ENCODE measurements at regions not wholly inside any gene's neighbourhood (a gene's known extent, or its start where the extent isn't known, plus 50 kb on each side); places are given as distances from the start of the nearest gene placed in this dataset.
"Not testable (repeated sequence)": the region's sequence is repeated elsewhere in the genome, so short reads cannot be mapped to it uniquely, and the experiment has no call there.

DNA sequence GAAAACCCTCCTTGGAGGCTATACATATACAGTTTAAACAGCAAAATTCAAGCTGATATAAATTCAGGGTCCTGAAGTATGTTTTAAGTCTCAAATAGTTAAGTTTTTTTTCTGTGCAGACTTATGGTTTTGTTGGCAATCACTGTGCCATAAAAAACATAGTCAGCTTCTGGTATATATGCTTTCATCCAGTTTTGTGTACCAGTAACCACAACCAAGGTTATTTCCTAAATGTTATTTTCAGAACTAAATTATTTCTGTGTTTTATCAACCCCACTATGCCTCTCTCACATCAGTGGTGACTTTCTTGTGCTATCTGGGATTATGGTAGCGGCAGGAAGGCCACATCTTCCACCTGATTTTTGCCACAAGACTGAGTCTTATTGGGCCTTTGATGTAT, 107.7 kb upstream of the SMARCA2 start:
- no peak for DNase-seq (ENCODE audit: extremely low read depth in 1 of 2, low read depth in 1 of 2)

DNA sequence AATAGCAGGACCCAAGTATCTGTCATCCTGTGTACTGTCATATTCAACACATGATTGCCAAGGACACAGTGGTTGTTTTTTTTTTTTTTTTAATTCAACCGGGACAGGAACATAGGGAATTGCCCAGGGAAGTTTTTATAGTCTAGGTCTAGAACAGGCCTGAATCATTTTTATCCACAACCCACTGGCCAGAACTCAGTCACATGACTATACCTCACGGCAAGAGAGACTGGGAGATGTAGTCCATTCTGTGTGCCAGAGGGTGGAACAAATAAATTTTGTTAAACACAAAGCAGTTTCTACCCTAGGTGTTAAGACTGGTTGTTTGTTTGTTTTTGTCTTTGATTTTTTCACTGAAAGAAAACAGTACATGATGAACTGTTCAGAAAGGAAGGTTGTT, 105.8 kb upstream of the SMARCA2 start:
- DNase-seq (ENCODE audit: extremely low read depth in 1 of 2, low read depth in 1 of 2): no peak

DNA sequence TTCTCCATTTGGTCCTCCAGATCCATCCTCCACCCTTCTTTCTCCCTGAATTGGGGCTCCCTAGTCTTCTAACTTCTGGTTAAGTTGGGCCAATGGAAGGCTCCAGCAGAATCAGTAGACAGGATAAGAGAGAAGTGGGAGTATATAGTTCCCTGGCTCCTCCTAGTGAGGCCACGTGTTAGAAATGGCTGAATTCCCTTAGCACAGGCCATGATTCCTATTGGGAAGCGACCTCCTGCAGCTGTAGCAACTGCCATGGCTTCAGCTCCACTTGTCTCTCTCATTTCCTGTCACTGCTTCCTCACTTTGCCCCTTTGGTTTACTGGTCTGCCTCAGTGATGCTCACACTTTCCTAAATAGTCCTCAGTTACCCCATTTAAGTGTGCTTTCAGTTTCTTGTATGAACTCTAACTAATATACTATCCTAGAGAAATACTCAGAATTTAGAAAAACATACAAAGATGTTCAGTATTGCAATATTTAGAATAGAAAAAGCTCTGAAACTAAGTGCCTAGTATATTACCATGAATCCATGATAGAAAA, 104.8 kb upstream of the SMARCA2 start:
- no peak for DNase-seq (ENCODE audit: extremely low read depth in 1 of 2, low read depth in 1 of 2)

DNA sequence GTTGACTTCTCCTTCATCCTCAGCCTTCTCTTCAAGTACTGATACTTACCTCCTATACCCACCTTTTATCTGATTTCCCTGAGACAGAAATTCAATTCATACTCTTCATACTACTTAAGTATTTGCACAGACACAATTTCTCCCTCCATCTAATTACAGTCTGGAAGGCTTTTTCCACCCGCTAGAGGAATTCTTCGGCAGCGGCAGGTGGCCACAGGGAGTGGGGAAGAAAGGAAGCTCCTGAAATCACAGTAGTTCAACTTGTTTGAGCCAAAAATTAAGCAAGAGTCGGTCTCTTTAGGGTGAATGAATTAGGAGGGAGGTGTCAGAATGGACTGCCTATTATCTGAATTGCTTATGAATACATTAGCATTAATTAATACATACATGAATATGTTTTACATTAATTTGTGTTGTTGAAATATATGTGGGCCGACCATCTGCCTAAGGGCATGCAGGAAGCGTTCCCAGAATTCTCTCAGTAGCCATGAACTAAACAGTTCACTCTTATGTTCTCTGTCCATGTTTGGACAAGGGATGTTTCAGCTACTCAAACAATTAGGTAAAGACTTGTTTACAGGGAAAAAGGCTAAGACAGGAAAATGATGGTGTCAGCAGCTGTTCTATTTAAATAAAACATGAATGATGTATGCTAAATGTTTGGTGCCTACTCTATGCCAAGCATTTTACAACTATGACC, 101.4 kb upstream of the SMARCA2 start:
- no peak for DNase-seq (ENCODE audit: extremely low read depth in 1 of 2, low read depth in 1 of 2)

DNA sequence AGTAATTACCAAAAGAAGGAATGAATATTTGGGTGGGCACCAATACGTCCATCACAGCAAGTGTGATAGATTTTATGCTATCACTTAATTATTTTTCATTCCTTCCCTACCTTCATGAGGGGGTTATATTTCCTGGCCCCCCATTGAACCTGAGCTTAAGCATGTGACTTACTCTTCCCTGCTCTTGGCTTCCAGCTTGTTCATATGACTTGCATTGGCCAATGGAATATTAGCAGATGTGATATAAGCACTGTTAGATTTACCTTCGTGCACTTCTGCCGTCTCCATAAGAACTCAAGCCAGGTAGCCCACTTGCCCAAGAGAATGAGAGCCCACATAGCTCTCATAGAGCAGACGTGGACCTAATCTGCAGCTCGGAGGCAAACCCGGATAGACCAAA, 99.1 kb upstream of the SMARCA2 start:
- no peak for DNase-seq (ENCODE audit: extremely low read depth in 1 of 2, low read depth in 1 of 2)

DNA sequence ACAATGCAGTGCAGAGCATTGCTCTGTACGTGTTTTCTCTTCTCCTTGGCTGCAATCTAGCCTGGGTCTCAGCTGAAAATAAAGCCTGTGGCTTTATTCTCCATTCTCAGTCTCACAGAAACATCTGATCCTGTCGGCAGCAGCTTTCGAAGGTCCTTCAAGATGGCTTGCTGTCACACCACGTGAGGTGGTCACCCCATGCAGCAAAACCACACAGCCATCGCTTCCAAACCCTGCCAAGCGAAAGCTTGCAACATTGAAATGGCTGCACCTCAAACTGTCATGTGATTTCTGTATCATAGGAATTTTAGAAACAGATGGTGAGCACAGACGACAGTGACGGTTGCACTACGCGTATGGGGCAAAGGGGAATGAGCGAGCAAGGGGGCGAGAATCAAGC, 98.5 kb upstream of the SMARCA2 start:
- DNase-seq (ENCODE audit: extremely low read depth in 1 of 2, low read depth in 1 of 2): no peak

DNA sequence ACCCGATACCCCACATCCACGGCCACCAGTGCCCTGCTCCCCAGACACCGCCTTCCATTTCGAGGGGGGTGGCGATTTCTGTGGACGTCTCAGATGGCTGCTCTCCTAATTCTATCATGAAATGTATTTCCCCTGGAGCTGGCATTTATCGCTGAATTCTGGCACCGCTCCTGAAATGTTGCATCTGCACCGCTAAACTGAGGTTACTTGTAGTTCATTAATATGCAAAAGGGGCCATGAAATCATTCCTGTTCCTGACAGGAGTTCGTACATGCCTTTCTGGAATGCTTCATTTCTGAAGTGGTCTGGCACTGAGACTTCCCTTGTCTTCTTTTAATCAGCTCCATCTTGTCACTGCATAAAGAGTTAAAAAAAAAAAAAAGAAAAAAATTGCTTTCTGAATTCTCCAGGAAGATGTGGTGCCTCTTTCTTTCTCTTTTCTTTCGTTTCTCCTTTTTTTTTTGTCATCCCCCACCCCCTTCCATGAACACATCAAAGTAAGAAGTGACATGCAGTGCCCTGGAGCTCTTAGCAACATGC, 97.7 kb upstream of the SMARCA2 start:
- DNase-seq (ENCODE audit: extremely low read depth in 1 of 2, low read depth in 1 of 2): no peak

DNA sequence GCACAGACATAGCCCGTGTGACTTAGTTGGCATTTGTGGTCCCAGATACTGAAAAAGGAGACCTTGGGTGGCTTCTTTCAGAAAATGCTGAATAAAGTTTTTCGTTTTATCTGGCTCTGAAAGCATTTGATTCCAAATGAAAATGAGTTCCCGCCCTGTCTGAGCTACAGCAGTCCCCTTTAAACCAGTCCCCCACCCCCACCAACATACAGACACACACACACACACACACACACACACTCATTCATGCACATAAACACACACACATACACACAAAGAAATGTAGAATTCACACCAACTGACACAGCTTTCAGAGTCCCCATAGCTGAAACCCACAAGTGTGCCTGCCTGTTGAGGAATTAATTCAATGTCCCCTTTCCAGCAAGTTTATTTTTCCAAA, 97.0 kb upstream of the SMARCA2 start:
- no peak for DNase-seq (ENCODE audit: extremely low read depth in 1 of 2, low read depth in 1 of 2)

DNA sequence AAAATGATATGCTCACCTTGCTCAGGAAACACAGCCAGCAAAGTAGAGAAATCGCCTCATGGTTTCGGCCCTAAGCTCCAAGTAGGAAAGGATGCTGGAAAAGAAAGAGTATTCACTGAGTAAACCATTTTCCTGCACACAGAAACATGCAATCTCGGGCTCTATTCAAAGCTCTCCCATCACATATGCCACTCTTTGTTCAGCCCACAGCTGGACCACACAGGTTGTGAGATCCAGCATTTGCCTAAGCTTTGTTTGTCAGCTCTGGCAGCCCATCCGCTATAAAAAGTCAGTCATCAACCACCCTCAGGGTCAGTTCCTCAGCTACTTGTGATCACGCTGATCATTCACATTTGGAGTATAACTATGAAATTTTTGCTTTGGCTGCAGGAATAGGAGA, 96.5 kb upstream of the SMARCA2 start:
- no peak for DNase-seq (ENCODE audit: extremely low read depth in 1 of 2, low read depth in 1 of 2)

DNA sequence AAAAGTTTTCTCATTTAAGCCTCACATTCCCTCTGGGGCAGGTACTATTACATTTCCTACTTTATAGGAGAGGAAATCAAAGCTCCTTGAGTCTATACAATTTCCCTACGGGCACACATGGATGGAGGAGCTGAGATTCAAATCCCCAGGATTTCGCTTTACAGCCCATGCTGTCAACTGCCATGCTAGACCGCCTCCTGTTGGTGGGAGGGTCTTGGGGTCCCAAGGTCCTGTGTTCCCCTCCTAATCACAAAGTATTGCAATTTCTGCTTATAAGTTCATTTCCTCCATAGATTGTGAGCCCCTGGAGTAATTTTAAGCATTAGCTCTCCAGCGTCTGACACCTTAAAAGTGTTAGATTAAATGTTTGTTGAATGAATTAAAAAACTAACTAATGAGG, 95.9 kb upstream of the SMARCA2 start:
- DNase-seq (ENCODE audit: extremely low read depth in 1 of 2, low read depth in 1 of 2): no peak

DNA sequence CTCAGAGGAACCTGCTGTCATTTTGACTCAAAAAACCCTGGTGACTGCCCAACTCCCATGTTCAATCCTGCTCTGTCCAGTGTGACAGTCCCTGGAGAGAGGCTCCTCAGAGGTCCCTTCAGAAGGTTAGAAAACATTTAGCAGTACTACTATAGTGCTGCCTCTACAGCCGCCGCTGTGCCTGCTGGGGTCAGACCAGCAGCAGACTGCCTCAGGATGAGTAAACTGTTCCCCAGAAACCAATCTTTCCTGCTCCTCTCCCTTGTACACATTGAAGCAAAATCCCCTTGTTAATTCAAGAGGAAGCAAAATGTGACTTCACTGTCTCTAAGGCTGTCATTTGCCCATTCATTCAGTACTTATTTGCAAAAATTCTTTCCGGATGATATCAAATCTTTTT, 94.8 kb upstream of the SMARCA2 start:
- DNase-seq (ENCODE audit: extremely low read depth in 1 of 2, low read depth in 1 of 2): no peak

DNA sequence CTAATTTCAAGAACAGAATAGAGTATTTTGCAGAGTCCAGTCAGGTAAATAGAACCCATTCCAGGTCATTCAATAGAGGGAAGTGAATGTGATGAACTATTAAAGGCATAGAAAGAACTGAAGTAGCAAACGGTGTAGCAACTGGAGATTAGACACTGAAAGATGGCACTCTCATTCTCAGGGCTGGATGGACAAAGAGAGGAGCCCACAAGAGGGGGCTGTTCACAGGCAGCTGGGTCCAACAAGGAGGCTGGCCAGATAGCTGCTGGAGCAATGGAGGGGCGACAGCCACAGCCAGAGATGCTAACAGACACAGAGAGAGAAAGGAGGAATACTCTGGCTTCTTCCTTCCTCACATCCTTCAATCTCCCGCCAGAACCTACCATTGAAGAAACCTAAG, 93.1 kb upstream of the SMARCA2 start:
- DNase-seq (ENCODE audit: extremely low read depth in 1 of 2, low read depth in 1 of 2): no peak

DNA sequence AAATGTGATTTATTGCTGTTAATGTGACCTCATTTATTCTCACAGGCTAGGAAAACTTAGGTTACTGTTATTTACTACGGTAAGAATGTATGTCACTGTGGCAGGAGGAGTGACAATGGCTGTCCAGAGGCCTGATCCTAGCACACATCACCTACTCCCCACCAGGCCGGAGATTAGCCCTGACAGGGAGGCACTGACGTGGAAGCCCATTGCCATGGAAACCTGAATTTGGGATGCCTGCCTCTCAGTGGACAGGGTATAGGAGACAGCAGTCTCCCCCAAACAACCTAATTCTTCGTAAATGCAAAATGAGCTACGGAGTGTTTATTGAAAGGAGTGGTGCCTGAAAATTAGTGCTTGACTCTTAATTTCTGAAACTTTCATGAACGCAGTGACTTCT, 87.6 kb upstream of the SMARCA2 start:
- DNase-seq (ENCODE audit: extremely low read depth in 1 of 2, low read depth in 1 of 2): no peak

DNA sequence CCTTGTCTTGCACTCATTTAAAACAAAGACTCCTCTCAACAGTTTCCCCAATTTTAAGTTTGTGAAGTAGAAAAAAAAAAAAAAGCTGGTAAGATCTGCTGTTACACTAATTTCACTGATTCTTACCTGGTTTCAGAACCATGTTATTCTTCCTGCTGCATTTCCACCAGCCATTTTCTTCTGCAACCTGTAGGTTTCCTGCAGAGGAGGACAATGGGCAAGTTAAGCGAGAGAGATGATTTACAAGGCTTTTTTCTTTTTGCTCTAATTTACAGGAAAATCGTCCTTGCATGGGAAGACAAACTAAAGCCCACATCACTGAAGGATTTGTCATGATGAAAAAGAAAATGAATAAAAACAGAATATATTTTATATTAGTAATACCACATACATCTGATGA, 86.0 kb upstream of the SMARCA2 start:
- no peak for DNase-seq (ENCODE audit: extremely low read depth in 1 of 2, low read depth in 1 of 2)

DNA sequence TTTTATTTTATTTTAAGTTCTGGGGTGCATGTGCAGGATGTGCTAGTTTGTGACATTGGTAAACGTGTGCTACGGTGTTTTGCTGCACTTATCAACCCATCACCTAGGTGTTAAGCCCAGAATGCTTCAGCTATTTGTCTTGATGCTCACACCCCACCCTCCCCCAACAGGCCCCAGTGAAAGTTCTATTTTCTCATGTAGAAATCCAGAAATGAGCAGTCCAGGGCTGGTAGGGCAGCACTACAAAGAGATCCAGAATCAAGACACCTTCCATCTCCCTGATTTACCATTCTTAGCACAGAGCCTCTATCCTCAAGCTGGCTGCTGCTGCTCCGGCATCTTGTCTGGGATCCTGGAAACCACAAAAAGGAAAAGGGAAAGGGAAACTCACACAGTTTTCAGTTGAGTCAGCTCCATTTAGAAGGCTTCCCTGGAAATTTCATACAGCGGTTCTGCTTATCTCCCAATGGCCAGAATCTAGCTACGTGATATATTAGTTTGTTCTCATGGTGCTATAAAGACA, 85.4 kb upstream of the SMARCA2 start:
- DNase-seq (ENCODE audit: extremely low read depth in 1 of 2, low read depth in 1 of 2): no peak

DNA sequence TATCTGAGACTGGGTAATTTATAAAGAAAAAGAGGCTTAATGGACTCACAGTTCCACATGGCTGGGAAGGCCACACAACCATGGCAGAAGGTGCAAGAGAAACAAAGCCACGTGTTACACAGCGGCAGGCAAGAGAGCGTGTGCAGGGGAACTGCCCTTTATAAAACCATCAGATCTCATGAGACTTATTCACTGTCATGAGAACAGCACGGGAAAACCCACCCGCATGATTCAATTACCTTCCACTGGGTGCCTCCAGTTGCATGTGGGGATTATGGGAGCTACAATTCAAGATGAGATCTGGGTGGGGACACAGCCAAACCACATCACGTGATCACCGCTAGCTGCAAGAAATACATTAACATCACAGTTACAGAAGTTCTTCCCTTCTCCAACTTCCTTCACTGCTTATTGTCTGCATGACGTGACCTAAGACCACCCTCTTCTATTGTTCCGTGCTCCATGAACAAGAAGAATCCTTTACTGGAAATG, 84.9 kb upstream of the SMARCA2 start:
- DNase-seq (ENCODE audit: extremely low read depth in 1 of 2, low read depth in 1 of 2): not testable (repeated sequence)

DNA sequence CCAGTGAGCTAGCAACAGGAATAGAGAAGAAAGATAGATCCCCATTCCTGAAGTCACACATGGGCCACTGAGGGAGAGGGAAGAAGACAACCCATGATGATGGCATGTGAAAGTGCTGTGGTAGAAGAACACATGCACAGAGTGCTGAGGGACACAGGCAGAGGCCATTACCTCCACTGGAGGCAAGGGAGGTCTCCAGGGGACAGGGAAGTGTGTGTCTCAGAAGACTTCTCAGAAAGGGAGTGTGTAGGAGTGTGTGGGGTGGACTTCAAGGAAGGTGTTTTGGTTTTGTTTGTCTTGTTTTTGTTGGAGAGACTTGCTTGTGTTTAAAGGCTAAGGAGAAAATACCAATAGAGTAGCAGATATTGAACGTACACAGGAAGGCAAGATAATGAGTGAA, 77.0 kb upstream of the SMARCA2 start:
- DNase-seq (ENCODE audit: extremely low read depth in 1 of 2, low read depth in 1 of 2): no peak

DNA sequence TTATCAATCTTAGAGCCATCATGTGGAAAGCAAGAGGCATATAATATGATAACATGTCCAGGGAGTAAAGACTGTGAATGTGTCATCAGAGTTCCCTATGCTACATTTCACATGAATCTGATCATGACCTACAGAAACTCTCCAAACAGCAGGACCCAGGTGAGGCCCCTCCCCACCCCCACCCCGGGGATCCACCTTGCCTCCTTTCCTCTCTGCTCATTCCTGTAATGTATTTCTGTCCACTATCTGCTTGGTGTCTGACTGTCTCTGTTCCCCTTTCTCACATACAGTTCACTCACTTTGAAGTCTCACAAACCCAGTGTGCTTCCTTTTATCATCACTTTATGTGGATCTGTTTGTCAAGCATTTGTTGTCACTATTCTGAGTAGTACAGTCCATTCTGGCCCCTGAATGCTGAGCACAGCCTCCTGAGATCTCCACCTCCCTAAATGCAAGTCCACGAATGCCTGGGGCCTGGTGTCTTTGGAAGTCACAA, 76.4 kb upstream of the SMARCA2 start:
- no peak for DNase-seq (ENCODE audit: extremely low read depth in 1 of 2, low read depth in 1 of 2)

DNA sequence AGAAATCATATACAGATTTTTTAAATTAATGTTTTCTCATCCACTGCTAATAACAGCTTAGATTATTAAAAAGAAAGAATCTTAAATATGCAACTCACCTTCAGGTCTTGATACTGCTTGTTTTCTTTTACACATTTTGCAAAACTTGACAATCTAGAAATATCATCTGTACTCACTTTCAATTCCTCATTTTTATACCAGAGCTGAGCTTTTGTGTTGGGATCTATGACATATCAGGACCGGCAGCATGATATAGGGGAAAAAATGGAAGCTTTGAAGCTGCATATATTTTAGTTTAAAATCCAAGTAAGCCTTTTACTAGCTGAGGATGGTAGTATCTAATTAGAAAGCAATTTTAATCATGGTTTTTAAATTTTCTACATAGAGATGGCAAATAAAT, 75.7 kb upstream of the SMARCA2 start:
- no peak for DNase-seq (ENCODE audit: extremely low read depth in 1 of 2, low read depth in 1 of 2)

DNA sequence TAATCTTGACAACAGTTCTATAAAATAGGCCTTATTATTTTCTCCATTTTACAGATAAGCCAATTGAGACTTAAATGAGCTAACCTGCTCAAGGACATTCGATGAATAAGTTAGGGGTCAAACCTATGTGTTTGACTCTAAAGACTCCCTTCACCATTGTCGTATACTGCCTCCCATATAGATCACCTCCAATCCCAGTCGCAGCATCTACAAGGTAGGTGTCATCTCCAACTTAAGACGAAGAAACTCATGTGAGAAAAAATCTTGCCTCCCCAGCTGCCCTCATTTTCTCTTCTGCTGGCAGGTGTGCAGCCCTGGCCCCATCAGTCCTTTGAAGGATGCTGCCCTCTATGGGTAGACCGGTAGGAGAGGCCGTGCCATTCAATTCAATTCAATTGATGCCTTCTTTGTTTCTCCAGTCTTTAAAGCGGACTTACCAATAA, 75.2 kb upstream of the SMARCA2 start:
- DNase-seq (ENCODE audit: extremely low read depth in 1 of 2, low read depth in 1 of 2): peak in 1 of 2 donors; percentile 1

DNA sequence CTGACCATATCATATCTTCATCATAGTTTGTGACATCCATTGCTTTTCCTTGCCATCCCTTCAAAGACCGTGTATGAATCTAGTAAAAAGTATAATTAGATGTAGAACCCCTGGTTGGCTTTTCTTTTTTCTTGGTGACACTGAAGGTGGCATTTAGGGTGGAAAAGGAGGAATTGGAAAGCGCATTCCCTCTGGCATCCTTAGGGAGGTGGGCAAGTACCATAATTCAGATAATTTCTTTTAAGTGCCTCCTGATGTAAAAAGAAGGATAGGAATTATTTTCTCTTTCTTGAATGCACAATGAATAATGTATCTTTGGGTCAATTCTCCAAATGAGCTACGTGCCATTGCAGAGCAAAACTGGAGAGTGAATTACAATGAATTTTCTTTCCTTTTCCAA, 73.2 kb upstream of the SMARCA2 start:
- no peak for DNase-seq (ENCODE audit: extremely low read depth in 1 of 2, low read depth in 1 of 2)

Measured in stimulated activated CD8-positive, alpha-beta memory T cell treated with anti-CD3 and anti-CD28 coated beads, Interleukin-7, amount 100 ng/mL, for 48 hours (primary cell).